Globus pallidus (tissue), 1 donor: ENCODE measurements at regions not wholly inside any gene's neighbourhood (a gene's known extent, or its start where the extent isn't known, plus 50 kb on each side); places are given as distances from the start of the nearest gene placed in this dataset.
A peak's percentile ranks its signal among the peaks of the same experiment; 100 is the strongest.

Experiments
- DNase-seq: peaks from one replicate; pipeline ENCODE4 v3.0.0-alpha.2; 2015; ENCODE audit warnings: low spot score

DNA sequence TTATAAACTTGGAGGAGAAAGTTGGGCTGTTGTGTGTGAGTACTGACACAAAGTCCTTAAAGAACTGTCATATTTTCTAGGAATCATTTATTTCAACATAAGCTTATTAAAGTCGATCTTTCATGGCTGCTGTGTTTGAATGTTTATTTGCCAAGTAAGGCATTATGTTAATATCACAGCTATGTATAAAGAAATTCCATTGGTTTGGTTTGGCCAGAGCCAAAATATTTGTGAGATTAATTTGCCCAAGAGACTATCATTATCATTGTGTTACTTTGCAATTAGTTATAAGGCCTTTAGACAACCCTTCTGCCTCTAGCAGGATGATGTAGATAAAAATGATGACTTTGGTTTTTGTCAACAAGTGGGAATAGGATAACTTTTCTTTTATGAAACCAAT lies 240.6 kb upstream of the NT5C1B start:
- no peak for DNase-seq

DNA sequence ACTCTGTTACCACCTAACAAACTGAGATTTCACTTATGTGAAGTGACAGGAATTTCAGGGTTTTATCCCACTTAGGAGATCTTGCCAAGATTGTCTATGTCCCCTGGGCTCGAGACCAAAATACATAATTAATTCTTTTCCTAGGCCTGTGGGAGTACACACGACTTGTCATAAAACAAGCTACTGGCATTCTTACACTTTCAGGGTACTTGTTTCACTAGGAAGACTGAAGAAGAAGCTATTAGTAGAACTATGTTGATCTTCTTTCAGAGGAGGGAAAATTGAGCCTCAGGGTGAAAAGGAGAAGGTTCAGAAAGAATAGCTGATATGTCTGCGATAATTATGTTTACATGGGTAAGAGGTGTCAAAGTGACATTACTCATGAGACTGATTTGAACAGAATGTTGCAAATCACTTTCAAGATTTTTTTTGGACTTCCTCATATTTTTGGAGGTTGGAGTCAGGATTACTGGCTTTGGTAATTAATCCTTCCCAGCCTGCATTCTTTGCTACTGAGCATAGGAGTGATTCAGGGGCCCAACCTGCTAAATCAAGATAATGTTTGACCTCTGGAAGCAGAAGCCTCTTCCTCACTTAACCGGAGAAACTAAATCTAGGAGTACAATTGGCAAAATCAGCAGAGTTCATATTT lies 240.0 kb upstream of the NT5C1B start:
- DNase-seq, result no peak

DNA sequence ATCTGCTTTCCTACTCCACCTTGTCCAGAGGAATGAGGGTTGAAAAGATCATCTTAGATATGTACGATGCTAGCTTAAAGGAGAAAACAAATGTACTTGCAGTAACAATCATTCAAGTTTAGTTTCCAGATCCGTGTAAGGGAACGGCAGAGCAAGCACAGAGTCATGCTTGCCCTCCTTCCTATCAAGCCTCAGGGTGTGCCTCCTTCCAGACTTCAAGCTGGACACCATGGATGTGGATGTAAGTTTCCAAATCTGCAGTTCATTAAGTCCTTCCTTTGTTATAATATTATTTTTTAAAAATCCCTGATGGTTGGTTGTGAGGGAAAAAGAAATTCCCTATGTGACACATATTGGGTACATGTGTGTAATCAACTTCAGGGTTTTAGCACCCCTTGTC lies 238.9 kb upstream of the NT5C1B start:
- no peak for DNase-seq

DNA sequence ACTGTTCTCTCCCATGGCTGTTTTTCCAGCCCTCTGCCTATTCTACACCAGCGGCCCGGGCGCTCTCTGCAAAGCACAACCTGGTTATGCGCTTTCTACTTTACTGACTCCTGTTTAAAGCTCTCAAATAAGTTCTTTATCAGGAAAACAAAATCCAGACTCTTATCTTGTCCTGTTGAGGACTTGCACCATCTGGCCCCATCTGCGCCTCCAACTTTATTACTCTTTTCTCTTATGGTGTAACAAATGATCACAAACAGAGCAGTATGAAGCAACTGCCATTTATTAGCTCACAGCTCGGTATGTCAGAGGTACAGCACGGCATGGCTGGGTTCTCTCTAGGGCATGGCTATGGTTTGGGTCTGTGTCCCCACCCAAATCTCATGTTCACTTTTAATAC lies 236.5 kb upstream of the NT5C1B start:
- no peak for DNase-seq

DNA sequence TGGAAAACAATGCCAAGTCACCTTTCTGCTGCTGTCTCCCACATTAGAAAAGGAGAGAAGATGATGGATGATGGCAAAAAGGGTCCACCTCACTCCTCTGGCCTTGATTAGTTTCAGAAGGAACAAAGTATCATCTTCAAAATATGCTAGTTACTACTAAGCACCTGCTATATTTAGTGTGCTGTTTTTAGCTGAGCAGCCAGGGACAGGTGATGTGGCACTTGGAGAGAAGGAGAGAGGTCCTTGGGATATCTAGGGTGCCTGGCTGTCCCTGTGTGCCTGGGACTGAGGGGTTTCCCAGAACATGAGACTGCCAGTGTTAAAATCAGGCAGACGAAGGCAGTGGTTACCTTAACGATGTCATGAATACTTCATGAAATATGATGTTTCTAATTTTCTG lies 235.5 kb upstream of the NT5C1B start:
- no peak for DNase-seq

DNA sequence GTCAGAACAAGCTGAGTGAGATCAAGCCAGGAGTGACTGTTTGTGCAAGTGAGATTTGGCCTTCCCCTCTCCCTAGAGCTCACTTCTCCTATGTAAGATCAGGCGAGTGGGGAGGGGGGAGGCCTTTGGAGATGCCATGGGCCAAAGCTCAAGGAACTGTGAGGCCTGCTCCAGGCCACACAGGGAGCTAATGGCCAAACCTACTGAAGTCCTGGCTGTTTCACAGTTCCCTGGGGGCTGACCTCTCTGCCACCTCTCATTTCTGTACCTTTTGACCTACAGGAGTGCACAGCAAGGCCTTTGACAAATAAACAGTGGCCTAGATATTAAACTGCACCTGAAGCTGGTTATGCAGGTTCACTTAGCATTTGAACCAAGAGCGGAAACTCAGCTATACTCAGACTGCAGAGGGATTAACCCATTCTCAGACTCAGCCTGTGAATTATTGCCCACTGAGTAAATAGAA lies 235.0 kb upstream of the NT5C1B start:
- no peak for DNase-seq

DNA sequence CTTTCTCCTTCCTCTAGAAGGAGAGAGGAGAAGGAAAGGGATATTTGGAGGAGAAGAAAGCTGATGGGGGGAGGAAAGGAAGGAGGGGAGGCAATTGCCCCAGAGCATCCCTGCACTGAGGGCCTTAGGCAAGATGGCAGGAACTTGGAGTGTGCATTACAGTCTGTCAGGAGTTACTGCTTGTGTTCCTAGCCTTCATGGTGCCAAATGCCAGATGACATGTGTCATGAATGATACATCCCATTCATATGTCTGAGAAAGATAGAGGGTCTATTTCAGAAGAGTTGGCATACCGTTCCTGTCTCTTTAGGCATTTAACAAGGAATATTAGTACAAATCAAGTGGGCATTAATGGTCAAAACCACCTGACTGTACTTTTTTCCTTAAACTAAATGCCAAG lies 232.1 kb upstream of the NT5C1B start:
- DNase-seq, result no peak

DNA sequence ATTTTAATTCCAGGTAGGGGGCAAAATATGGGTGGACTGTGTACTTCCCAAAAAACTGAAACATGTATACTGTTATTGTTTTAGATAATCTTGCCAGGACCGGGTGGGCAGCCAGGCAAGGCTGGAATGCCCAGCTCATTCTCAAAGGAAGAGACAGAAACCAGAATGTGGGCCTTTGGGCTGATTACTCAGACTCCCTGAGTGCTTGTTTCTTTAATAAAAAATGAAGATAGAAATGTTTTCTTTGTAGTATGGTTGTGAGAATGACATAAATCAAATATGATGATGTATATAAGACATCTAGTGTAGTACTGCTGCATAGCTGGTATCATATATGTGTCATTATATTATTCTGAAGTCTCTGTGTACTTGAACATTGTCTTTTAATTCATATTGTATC lies 231.6 kb upstream of the NT5C1B start:
- DNase-seq, result no peak

DNA sequence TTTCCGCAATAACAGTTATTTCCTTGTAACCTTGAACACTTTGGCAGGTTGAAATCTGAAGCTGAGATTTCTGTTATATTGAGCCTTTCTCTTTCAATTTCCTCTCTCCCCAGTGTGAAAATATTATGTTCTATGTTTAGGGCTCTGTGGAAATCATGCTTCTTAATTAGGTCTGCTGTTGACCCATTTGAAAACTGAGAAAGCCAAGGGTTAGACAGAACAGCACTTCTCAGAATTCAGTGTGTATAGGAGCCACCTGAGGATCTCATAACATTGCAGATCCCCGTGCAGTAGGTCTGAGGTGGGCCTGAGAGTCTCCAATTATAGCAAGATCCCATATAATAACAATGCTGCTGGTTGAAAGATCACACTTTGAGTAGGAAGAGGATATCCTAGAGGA lies 230.2 kb upstream of the NT5C1B start:
- no peak for DNase-seq

DNA sequence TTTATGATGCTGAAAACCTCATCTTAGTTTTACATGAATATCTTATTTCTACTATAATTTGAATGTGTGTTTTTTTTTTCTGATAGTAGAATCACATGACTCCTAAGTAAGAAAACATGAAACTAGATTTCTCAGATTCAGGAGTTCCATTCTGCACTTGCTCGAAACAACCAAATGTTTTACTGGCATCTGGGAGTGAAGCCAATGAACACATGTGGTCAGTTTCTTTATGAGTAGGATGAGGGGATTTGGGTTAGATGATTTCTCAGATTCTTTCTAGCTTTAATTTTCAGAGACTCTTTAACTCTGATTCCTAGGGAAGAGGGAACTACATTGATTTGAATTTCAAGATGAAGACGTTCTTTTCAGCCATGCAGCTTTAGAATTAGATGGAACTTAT lies 225.0 kb upstream of the NT5C1B start:
- no peak for DNase-seq

DNA sequence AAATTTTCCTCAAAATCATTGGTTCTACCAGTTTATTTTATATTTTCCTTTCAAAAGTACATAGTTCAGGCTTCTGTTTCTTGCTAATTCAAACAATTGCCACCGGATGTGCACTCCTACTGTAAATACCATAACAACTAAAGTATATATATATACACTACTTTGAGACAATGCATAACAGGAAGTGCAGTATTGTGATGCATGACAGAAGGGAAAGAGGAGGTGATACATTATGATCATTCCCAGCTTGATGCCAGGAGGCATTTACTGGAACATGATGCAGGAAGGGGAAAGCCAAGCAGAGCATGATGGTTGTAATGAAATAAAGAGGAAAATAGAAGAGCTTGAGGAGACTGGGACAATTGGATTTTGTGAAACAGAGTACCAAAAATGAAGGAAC lies 215.2 kb upstream of the NT5C1B start:
- DNase-seq, result no peak

DNA sequence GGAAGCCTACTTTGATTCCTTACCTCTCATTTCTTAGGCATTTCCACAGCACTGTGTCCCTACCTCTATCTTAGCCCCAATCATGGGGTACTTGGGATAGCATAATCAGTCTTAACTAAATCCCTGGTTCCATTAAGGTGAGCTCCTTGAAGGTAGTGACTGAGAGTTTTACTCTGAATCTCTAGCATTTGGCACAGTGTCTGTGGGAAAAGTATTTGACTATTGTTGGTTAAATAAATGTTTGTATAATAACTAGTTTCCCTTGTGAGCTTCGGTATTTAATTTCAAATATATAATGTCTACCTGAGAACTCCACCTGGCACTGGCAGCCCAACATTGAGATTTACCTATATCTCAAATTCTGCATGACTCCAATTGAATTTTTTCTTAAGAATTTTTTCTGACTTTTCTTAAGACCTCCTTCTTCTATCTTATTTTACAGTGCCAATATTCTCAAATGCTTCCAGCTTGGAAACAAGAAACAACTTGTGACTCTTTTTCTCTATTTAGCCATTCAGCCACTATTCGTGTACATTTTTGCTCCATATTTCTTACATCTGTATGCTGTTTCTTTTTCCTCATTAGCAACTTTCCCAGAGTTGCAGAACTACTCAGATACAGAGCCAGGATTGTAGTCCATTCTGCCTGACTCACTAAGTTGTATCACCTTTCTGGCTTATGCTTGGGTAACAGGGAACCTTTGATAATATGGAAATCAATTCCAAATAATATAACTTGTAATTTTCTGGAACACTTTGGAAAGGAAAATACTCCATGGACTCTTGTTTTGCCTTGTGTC lies 214.0 kb upstream of the NT5C1B start:
- DNase-seq, result no peak

DNA sequence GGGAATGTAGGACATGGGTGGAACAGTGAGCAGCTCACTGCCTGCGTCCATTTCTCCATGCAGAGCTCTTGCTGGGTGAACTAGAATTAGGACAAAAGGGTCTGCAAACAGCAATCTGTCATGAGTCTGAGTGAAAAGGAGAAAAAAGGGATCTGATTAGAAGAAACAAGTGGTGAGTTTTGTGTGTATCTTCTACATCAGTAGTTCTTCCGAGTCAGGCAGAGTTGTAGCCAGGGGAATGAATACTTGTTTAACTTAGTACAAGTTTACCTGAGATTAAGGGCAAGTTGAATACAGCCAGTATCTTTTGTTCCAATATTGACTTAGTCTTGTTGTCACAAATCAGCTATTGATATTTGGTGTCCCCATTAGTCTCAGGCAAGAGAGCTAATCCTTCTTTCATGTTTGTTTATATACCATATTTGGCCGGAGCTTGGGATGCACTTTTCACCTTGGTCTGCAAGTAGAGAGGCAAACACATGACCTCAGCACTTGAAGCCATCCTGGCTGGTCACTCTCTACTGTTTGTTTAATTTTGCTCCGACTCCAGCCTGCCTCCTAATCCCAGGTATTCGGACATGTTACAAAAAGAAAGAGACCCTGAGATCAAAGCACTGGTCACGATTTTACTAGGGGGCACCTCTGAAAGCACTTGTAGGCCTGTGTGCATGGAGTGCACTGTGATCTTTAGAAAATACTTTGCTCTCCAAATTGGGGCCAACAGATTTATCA lies 211.0 kb upstream of the NT5C1B start:
- no peak for DNase-seq

DNA sequence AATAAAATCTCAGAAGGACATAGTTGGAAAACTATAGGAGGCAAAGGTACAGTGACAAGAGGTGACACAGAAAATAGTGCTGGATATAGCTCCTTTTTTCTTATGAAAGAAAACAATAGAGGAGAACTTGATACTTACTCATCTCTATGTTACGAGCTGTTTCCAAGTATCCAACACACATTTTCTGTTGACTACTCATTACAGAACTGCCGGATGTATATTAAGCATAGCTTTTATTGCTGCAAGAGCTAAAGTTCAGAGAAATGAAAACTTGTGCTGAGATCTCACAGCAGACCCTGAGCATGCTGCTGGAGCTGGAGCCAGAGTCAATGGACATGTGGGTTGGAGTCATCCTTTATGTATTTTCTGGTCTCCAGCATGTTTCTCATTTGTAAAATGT lies 210.0 kb upstream of the NT5C1B start:
- no peak for DNase-seq

DNA sequence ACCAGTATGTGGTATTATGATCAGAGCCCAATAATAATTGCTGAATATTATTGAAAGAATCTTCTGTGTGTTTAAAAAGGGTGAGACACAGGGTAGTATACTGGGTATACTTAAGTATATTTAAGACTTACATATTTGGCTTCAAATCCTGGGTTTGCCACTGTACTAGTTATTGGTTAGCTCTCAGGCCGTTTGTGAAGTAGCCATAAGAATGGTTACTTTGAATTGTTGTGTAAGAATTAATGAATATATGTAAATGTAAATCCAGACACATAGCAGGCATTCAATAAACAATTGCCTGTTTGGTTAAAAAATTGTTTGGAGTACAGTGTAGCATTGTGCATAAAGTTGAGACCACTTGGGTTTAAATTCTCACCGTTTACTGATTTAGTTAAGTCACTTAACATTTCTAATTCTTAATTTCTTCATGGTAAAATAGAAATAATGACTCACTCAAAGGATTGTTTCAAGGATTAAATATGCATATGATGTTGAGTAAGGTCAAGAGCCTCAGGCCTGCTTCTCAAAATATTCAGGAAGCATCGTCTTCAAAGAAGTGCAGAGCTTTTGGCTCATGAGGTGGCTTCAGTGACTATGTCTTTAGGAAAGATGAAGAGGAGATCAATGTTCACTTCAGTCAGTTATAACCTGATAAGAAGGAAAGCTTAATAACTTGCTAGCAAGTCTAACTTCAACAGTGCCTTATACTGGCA lies 207.9 kb upstream of the NT5C1B start:
- no peak for DNase-seq

DNA sequence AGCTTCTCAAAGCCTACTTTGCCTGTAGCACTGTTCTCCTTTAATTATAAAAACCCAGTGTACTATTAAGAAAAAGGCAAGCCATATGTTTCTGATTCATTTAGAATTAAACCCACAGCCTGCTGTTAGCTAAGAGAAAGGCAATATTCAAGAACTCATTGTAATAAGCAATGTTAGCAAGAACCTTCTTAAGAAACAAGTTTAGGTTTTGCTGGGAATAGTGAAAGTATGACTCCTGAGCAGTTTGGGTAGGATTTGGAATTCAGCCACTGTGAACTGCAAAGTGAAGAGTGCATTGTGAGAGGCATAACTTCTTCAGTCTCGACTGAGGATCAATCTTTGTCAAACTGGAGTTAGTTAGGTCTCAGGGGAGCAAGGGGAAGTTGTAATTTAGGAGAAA lies 206.5 kb upstream of the NT5C1B start:
- no peak for DNase-seq

DNA sequence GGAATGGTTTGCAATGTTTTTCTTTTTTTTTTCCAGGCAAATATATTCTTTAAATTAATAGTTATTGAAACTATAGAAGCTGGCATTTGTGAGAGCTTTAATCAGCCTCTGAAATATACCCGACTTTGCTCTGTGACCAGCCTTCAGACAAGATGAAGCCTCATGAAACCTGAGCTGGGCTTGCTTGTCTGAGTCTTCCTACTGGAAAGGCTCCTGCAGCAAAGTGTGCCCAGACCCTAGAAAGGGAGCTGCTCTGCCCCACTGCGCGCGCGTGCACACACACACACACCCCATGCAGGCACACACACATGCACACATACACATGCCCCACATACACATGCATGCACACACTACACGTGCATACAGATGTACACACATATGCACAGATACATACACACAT lies 203.3 kb upstream of the NT5C1B start:
- DNase-seq, result no peak

DNA sequence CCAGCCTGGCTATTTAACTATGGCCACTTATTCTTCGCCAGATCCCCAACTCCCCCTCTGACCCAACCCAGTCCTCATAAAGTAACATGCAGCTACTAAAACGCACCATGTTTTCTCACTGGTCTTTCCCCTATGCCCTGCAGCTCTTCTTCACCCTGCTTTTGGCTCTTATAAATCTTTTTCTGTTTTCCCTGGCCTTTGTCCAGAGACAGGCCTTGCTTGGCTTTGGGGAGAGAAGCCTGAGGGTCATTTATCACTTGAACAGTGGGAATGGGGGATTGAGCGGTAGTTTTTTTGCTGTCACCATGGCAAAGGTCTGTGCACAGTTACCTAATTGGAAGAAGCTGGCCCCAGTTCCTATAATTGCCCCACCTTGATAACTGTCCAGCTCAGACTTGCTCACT lies 202.9 kb upstream of the NT5C1B start:
- peak; percentile 6 for DNase-seq

DNA sequence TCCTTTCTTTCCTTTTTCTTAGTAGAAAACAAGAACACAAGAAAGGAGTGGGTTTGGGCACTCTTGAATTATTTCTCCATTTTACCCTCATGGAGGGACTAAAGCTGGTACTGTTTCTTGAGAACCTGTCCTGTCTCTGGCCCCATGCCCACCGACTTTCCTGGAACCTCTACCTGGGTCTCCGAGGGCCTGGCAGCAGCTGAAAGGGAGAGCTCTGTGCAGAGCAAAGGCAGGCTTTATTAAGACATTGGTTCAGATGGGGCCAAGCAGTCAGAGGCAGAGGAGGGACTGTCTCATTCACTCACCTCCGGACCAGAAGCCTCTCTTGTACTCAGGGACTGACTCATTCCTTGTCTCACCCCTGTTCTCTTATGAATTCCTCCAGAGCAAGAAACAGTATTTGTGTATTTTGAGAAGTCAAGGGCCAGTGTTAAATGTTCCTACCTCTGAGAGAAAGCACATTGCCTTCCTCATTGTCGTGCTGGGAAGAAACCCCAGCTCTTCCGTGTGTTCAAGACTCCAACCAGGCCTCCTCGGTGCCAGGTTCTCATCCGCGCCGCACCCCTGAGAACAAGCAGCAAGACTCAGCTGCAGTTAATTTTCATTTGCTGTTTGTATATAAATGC lies 201.9 kb upstream of the NT5C1B start:
- DNase-seq, result no peak

DNA sequence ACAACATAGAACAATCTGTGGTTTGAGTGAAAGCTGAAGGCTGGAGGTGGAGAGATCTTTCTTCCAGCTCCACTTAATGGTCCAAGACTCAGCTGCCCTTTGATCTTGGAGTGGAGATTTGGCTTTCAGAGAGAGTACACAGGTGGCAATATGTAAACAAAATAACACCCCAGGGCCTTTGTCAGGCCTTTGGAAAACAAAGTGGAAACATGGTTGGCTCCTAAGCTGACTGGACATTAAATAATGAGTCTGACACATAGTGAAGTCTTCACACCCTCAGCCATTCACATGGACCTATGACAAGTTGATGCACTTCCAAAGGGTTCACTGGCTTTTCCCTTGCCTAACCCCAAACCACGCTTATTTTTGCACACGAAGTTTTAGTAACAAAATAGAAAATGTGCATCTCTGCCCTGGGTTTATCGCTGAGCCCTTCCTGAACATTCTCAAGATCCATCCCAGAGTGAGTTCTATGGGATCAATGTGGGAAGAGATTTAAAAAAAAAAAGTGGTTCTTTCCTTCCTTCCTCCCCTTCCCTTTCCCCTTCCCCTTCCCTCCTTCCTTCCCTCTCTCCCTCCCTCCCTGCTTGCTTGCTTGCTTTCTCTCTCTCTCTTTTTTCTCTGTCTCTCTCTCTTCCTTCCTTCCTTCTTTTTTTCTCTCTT lies 201.3 kb upstream of the NT5C1B start:
- no peak for DNase-seq

DNA sequence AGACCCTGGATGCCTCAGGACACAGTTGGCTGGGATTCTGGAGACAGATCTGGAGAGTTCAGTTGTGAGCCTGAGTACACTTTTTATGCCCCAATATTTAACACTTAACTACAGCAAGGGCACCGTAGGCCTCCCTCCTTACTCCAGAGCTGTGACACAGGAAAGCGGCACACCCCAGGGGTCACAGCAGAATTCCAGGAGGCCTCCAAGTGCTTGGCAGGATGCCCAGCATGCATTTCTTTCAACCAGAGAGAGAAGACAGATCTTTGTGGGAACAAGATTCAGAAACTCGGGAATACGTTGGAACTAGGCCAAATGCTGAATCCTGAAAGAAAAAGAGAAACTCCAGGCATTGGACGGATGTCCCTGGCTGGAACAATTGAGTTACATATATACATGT lies 199.2 kb upstream of the NT5C1B start:
- DNase-seq, result no peak

DNA sequence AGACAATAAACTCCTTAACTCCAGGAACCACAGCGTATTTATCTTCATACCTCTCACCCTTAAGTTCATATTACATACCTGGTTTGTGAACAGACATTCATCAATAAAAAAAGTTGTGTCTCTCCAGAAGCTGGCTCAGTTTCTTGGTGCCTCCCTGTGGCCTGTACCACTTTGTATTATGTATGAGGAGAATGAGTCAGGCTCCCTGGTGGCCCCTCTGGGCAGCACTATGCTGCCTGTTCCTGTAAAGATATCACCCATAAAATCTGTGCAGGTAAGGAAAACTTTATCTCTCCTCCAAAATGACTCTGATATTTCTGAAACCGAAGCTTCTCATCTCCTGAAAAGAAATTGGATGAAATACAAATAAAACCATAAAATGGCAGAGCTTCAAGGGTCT lies 198.4 kb upstream of the NT5C1B start:
- DNase-seq, result no peak
